SK-N-SH (cell line): ENCODE measurements at regions not wholly inside any gene's neighbourhood (a gene's known extent, or its start where the extent isn't known, plus 50 kb on each side); places are given as distances from the start of the nearest gene placed in this dataset.

ENCODE experiments used
- CTCF ChIA-PET: fragments of 300-600, 350-600 bp; formaldehyde crosslinking; extraction: SDS; loops from one replicate; lab custom pipeline; 2021; lab: Yijun Ruan, JAX
- POLR2A ChIA-PET: fragments of 350-600 bp; sonication (Branson Sonifier 250); formaldehyde crosslinking; extraction: SDS; loops from one replicate; lab custom pipeline; 2020; ENCODE audit warnings: antibody characterized with exemption, inconsistent platforms; lab: Yijun Ruan, JAX
- DNase-seq: peaks from one replicate; pipeline ENCODE4 v3.0.0; 2012
- H2AFZ ChIP-seq: fragments of 200-600 bp; sonication (generic); 2 replicates; pipeline ENCODE4 v1.8.1; 2016; ENCODE audit warnings: antibody characterized with exemption, mild to moderate bottlenecking, low read depth
- H3F3A ChIP-seq: fragments of 200-600 bp; sonication (generic); replicated peaks from 2 replicates; pipeline ENCODE3; 2016; ENCODE audit warnings: antibody characterized with exemption, mild to moderate bottlenecking; ENCODE audit not compliant: insufficient read depth
- H3K27ac ChIP-seq, 2 experiments: fragments of 200-500 bp in 1 of 2; fragments of 200-600 bp in 1 of 2; sonication (Bioruptor generic) in 1 of 2; sonication (generic), shearing (Covaris generic) in 1 of 2; 2 replicates each; pipeline versions ENCODE4 v1.5.1 to v1.6.1; 2014 to 2016; ENCODE audit warnings: low read depth in 2 of 2, inconsistent platforms in 1 of 2, low read length in 1 of 2, mild to moderate bottlenecking in 1 of 2, mixed read lengths in 1 of 2
- H3K27me3 ChIP-seq: fragments of 200-600 bp; sonication (generic), shearing (Covaris generic); 2 replicates; pipeline ENCODE4 v1.6.1; 2016; ENCODE audit warnings: mixed run types; ENCODE audit not compliant: insufficient read depth
- H3K36me3 ChIP-seq, 2 experiments: fragments of 200-500 bp in 1 of 2; fragments of 200-600 bp in 1 of 2; sonication (Bioruptor generic) in 1 of 2; sonication (generic) in 1 of 2; replicated peaks in 1 of 2; 2 replicates each; pipeline versions ENCODE3 to v1.5.1; 2014 to 2016; ENCODE audit warnings: low read length in 1 of 2, mild to moderate bottlenecking in 1 of 2; ENCODE audit not compliant: insufficient read depth in 2 of 2, control insufficient read depth in 1 of 2
- H3K4me1 ChIP-seq, 2 experiments: fragments of 200-500 bp in 1 of 2; fragments of 200-600 bp in 1 of 2; sonication (Bioruptor generic) in 1 of 2; sonication (generic), shearing (Covaris generic) in 1 of 2; 2 replicates each; pipeline versions ENCODE4 v1.5.1 to v1.6.1; 2014 to 2016; ENCODE audit warnings: low read depth in 1 of 2, low read length in 1 of 2, mixed run types in 1 of 2; ENCODE audit not compliant: insufficient read depth in 2 of 2, control insufficient read depth in 1 of 2
- H3K4me2 ChIP-seq: fragments of 200-600 bp; sonication (generic), shearing (Covaris generic); 2 replicates; pipeline ENCODE4 v1.6.1; 2017; ENCODE audit warnings: mixed run types
- H3K4me3 ChIP-seq, 2 experiments: fragments of 200-500 bp in 1 of 2; fragments of 200-600 bp in 1 of 2; sonication (Bioruptor generic) in 1 of 2; sonication (generic), shearing (Covaris generic) in 1 of 2; 2 replicates each; pipeline versions ENCODE4 v1.5.1 to v1.8.1; 2014 to 2016; ENCODE audit warnings: low read depth in 2 of 2, inconsistent platforms in 1 of 2, low read length in 1 of 2, mild to moderate bottlenecking in 1 of 2, mixed read lengths in 1 of 2, moderate library complexity in 1 of 2
- H3K79me2 ChIP-seq: fragments of 200-600 bp; sonication (generic); 2 replicates; pipeline ENCODE4 v1.8.1; 2017; ENCODE audit warnings: mild to moderate bottlenecking; ENCODE audit not compliant: insufficient read depth
- H3K9ac ChIP-seq: fragments of 200-600 bp; sonication (generic); 2 replicates; pipeline ENCODE4 v1.6.1; 2017; ENCODE audit warnings: mixed run types
- H3K9me2 ChIP-seq: fragments of 200-600 bp; sonication (generic); 2 replicates; pipeline ENCODE4 v1.6.1; 2017; ENCODE audit warnings: mixed run types
- H3K9me3 ChIP-seq: fragments of 200-600 bp; sonication (generic); 2 replicates; pipeline ENCODE4 v1.6.1; 2017; ENCODE audit warnings: mixed run types, mild to moderate bottlenecking, moderate library complexity
- H4K20me1 ChIP-seq: fragments of 200-600 bp; sonication (generic); 2 replicates; pipeline ENCODE4 v1.6.1; 2017; ENCODE audit warnings: mild to moderate bottlenecking, mixed run types; ENCODE audit not compliant: insufficient read depth
- CHD2 ChIP-seq: fragments of 150-350 bp; IDR thresholded peaks from 2 replicates; pipeline ENCODE4 v1.6.1; 2018; ENCODE audit warnings: low read length; ENCODE audit not compliant: partially characterized antibody
- EP300 ChIP-seq, 2 experiments: IDR thresholded peaks; 2 replicates each; pipeline versions ENCODE4 v1.4.0 to v1.6.1; 2012; ENCODE audit warnings: borderline replicate concordance in 1 of 2, low read depth in 1 of 2, low read length in 1 of 2
- FOSL2 ChIP-seq: IDR thresholded peaks from 2 replicates; pipeline ENCODE4 v1.4.0; 2012; ENCODE audit warnings: low read depth, mild to moderate bottlenecking, moderate library complexity, borderline replicate concordance
- JUND ChIP-seq: IDR thresholded peaks from 2 replicates; pipeline ENCODE4 v1.4.0; 2012
- MXI1 ChIP-seq: IDR thresholded peaks from 2 replicates; pipeline ENCODE4 v1.6.1; 2012; ENCODE audit warnings: mild to moderate bottlenecking, low read depth, low read length, improper control_type of control experiment
- NRF1 ChIP-seq: IDR thresholded peaks from 2 replicates; pipeline ENCODE4 v1.6.1; 2012; ENCODE audit warnings: low read depth, mild to moderate bottlenecking, low read length
- POLR2AphosphoS5 ChIP-seq: IDR thresholded peaks from 2 replicates; pipeline ENCODE4 v1.6.1; 2012; ENCODE audit warnings: low read depth, low read length
- RCOR1 ChIP-seq: fragments of 150-350 bp; IDR thresholded peaks from 2 replicates; pipeline ENCODE4 v1.6.1; 2017; ENCODE audit warnings: antibody characterized with exemption, low read length
- RFX5 ChIP-seq: IDR thresholded peaks from 2 replicates; pipeline ENCODE4 v1.6.1; 2012; ENCODE audit warnings: mild to moderate bottlenecking, improper control_type of control experiment, low read length
- RXRA ChIP-seq: IDR thresholded peaks from 2 replicates; pipeline ENCODE4 v1.4.0; 2012; ENCODE audit warnings: low read depth, mild to moderate bottlenecking, borderline replicate concordance
- SIN3A ChIP-seq: IDR thresholded peaks from 2 replicates; pipeline ENCODE4 v1.6.1; 2012; ENCODE audit warnings: low read depth, mild to moderate bottlenecking, low read length, moderate library complexity, borderline replicate concordance
- TCF12 ChIP-seq: IDR thresholded peaks from 2 replicates; pipeline ENCODE4 v1.4.0; 2012
- TEAD4 ChIP-seq: IDR thresholded peaks from 2 replicates; pipeline ENCODE4 v1.4.0; 2012; ENCODE audit warnings: mild to moderate bottlenecking, borderline replicate concordance; ENCODE audit not compliant: insufficient read depth
- YY1 ChIP-seq: IDR thresholded peaks from 2 replicates; pipeline ENCODE4 v1.4.0; 2012; ENCODE audit warnings: low read depth, mild to moderate bottlenecking
- WGBS: methylation state at CpG from one replicate; pipeline ENCODE4 v1.1.6; 2017; ENCODE audit warnings: low lambda C conversion rate; 5-methylcytosine and 5-hydroxymethylcytosine counted together
- TF ChIP-seq, protein P1 (sequence below): IDR thresholded peaks from 2 replicates; pipeline ENCODE4 v1.4.0; 2012; ENCODE audit warnings: low read depth, borderline replicate concordance
- TF ChIP-seq, protein P2 (sequence below): IDR thresholded peaks from 2 replicates; pipeline ENCODE4 v1.4.0; 2012; ENCODE audit warnings: low read depth, borderline replicate concordance
- TF ChIP-seq, protein P3 (sequence below): IDR thresholded peaks from 2 replicates; pipeline ENCODE4; 2012

DNA sequence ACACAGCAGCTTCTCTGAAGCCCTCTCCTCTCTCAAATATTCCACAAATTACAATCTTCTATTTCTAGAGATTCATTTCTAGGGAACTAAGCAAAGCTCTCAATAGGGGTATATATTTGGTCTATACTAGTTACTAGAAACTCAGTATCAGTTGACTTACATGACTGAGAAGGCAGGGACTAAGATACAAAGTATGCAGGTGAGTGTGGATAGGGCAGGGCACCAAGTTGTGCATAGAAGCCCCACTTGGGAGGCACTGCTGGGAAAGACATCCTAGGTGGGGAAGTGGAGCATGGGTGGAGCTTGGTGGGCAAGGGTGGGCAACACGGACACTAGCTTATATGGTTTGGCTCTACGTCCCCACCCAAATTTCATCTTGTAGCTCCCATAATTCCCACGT, 148.1 kb upstream of the RASA1 start:
- Histone ChIP-seq H3K4me2 (peak overlapping the region; percentile 54), H3K36me3 (no peaks in the 10 kb centered on the region), H3K27ac (peak overlapping the region; percentile 17 to 94; a peak in 3 of 4 replicates), H4K20me1 (no peaks in the 10 kb centered on the region), H3F3A (peaks cover 43% of the 10 kb centered on the region), H3K9me3 (no peaks in the 10 kb centered on the region), H3K79me2 (peaks cover 9% of the 10 kb centered on the region; the same call in 1 of the 2 replicates)
- CTCF ChIA-PET: interaction anchor here (0.7 to 1.3 kb wide), 2 partner anchors 16 to 49 kb away, joined by 3 to 5 read pairs; no protein-coding TSS in a partner anchor
- no peak for DNase-seq
- POLR2A ChIA-PET: no interaction called here
- WGBS: 51% methylated on average over 3 of the region's 3 CpGs
- TF ChIP-seq POLR2AphosphoS5 (no peak), YY1 (no peak), JUND (no peak), RCOR1 (no peak), NRF1 (no peak)
- TF ChIP-seq, all 33 proteins: peak for 0
- H3K9ac ChIP-seq: peak overlapping the region; percentile 72; the same call in 1 of the 2 replicates
- H3K4me1 ChIP-seq: peaks cover 0 to 38% of the 10 kb centered on the region in 2 experiments; a peak in 3 of 4 replicates
- no peak overlapping the region for H3K4me3 ChIP-seq
- no peak overlapping the region; the same call in 1 of the 2 replicates for H2AFZ ChIP-seq
- H3K9me2 ChIP-seq: no peaks in the 10 kb centered on the region
- H3K27me3 ChIP-seq: no peaks in the 10 kb centered on the region

DNA sequence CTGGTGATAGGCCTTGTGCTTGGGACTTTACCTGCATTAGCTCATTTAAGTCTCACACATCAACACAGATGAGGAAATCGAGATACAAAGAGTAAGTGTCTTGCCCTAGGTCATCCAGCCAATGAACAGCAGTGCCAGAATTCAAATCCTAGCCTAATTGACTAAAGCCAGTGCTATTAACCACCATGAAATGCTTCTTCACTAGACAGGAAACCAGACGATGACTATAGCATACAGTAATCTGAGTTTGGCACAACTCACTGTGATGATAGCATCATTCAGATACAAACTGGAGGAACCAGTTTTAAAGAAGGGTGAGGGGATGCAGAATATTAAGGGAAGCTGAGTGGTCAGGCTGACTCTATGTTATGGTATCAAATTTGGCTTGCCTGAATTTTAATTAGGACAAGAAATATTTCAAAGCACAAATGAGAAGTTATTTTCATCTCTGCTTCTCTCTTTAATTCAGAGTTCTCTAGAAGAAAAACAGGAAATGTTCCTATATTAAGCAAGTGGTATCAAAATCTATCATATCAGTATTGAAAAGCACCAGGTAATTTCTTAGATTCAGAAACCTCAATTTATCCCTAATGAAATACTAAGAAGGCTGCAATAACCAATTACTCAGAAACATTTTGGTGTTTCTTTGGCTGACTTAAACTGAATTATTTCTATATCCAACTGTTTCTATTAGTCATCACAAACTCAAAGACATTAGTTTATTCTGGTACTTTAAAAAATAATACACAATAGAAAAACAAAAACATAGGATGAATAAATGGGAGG, 147.0 kb upstream of the RASA1 start:
- ChIA-PET POLR2A (no interaction called here), CTCF (interaction anchor here (1.3 kb wide), 1 partner anchor 50 kb away, joined by 3 read pairs; no protein-coding TSS in a partner anchor)
- peak overlapping the region in 1 of 2 experiments; percentile 18; a peak in 1 of 4 replicates for H3K4me3 ChIP-seq
- H3K4me2 ChIP-seq: peak overlapping the region; percentile 54
- H3K9me3 ChIP-seq: no peaks in the 10 kb centered on the region
- peak overlapping the region; percentile 72 for H3K9ac ChIP-seq
- H3K27ac ChIP-seq: peak overlapping the region; percentile 91 to 94; a peak in 3 of 4 replicates
- H3K36me3 ChIP-seq: no peaks in the 10 kb centered on the region
- peaks cover 7% of the 10 kb centered on the region; the same call in 1 of the 2 replicates for H3K79me2 ChIP-seq
- H3K9me2 ChIP-seq: no peaks in the 10 kb centered on the region
- no peak for DNase-seq
- H4K20me1 ChIP-seq: no peaks in the 10 kb centered on the region
- peaks cover 40% of the 10 kb centered on the region for H3F3A ChIP-seq
- WGBS: 0% methylated on average over 2 of the region's 2 CpGs
- peaks cover 0 to 34% of the 10 kb centered on the region in 2 experiments; a peak in 3 of 4 replicates for H3K4me1 ChIP-seq
- H2AFZ ChIP-seq: no peak overlapping the region
- H3K27me3 ChIP-seq: no peaks in the 10 kb centered on the region
- TF ChIP-seq RCOR1 (no peak), JUND (peak; percentile 91), YY1 (peak; percentile 42; the same call in 1 of the 2 replicates), MXI1 (no peak), EP300 (IDR thresholded peaks at IDR 0.05; ENCODE audit: borderline replicate concordance in 1 of 2, low read depth in 1 of 2, low read length in 1 of 2) (peak in 1 of 2 experiments; percentile 98; a peak in 2 of 4 replicates), POLR2AphosphoS5 (peak; percentile 86; the same call in 1 of the 2 replicates), TEAD4 (peak; percentile 95), RXRA (peak; percentile 68; the same call in 1 of the 2 replicates), TCF12 (peak; percentile 93), SIN3A (no peak), FOSL2 (peak; percentile 92), RFX5 (no peak), CHD2 (no peak)
- TF ChIP-seq, protein P1, sequence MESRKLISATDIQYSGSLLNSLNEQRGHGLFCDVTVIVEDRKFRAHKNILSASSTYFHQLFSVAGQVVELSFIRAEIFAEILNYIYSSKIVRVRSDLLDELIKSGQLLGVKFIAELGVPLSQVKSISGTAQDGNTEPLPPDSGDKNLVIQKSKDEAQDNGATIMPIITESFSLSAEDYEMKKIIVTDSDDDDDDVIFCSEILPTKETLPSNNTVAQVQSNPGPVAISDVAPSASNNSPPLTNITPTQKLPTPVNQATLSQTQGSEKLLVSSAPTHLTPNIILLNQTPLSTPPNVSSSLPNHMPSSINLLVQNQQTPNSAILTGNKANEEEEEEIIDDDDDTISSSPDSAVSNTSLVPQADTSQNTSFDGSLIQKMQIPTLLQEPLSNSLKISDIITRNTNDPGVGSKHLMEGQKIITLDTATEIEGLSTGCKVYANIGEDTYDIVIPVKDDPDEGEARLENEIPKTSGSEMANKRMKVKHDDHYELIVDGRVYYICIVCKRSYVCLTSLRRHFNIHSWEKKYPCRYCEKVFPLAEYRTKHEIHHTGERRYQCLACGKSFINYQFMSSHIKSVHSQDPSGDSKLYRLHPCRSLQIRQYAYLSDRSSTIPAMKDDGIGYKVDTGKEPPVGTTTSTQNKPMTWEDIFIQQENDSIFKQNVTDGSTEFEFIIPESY: 0 out of 2 replicates have a peak, but pooled peaks have one; percentile 66
- TF ChIP-seq, protein P2, sequence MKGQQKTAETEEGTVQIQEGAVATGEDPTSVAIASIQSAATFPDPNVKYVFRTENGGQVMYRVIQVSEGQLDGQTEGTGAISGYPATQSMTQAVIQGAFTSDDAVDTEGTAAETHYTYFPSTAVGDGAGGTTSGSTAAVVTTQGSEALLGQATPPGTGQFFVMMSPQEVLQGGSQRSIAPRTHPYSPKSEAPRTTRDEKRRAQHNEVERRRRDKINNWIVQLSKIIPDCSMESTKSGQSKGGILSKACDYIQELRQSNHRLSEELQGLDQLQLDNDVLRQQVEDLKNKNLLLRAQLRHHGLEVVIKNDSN: no peak
- TF ChIP-seq, protein P3, sequence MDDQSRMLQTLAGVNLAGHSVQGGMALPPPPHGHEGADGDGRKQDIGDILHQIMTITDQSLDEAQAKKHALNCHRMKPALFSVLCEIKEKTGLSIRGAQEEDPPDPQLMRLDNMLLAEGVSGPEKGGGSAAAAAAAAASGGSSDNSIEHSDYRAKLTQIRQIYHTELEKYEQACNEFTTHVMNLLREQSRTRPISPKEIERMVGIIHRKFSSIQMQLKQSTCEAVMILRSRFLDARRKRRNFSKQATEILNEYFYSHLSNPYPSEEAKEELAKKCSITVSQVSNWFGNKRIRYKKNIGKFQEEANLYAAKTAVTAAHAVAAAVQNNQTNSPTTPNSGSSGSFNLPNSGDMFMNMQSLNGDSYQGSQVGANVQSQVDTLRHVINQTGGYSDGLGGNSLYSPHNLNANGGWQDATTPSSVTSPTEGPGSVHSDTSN: peak; percentile 77
